Hepatocyte (in vitro differentiated cells): ENCODE measurements at regions not wholly inside any gene's neighbourhood (a gene's known extent, or its start where the extent isn't known, plus 50 kb on each side); places are given as distances from the start of the nearest gene placed in this dataset.

Source experiments
- CTCF ChIP-seq: fragments of 200-600 bp; sonication (generic); IDR thresholded peaks from 2 replicates; pipeline ENCODE4 v1.5.1; 2016; ENCODE audit warnings: antibody characterized with exemption, mild to moderate bottlenecking; ENCODE audit not compliant: poor library complexity
- EZH2 ChIP-seq: fragments of 200-600 bp; sonication (generic); IDR thresholded peaks from 2 replicates; pipeline ENCODE4 v1.6.1; 2016; ENCODE audit warnings: antibody characterized with exemption, mild to moderate bottlenecking, borderline replicate concordance

- TF ChIP-seq CTCF (no peak), EZH2 (no peak)
Measured at GRCh38 chr13:111051041-111051725, 63.9 kb upstream of the ARHGEF7 start.
